SK-N-SH (cell line): ENCODE measurements at regions not wholly inside any gene's neighbourhood (a gene's known extent, or its start where the extent isn't known, plus 50 kb on each side); places are given as distances from the start of the nearest gene placed in this dataset.

Source experiments
- CTCF ChIA-PET: fragments of 300-600, 350-600 bp; formaldehyde crosslinking; extraction: SDS; loops from one replicate; lab custom pipeline; 2021; lab: Yijun Ruan, JAX
- POLR2A ChIA-PET: fragments of 350-600 bp; sonication (Branson Sonifier 250); formaldehyde crosslinking; extraction: SDS; loops from one replicate; lab custom pipeline; 2020; ENCODE audit warnings: antibody characterized with exemption, inconsistent platforms; lab: Yijun Ruan, JAX
- DNase-seq: peaks from one replicate; pipeline ENCODE4 v3.0.0; 2012
- H2AFZ ChIP-seq: fragments of 200-600 bp; sonication (generic); 2 replicates; pipeline ENCODE4 v1.8.1; 2016; ENCODE audit warnings: antibody characterized with exemption, mild to moderate bottlenecking, low read depth
- H3F3A ChIP-seq: fragments of 200-600 bp; sonication (generic); replicated peaks from 2 replicates; pipeline ENCODE3; 2016; ENCODE audit warnings: antibody characterized with exemption, mild to moderate bottlenecking; ENCODE audit not compliant: insufficient read depth
- H3K27ac ChIP-seq, 2 experiments: fragments of 200-500 bp in 1 of 2; fragments of 200-600 bp in 1 of 2; sonication (Bioruptor generic) in 1 of 2; sonication (generic), shearing (Covaris generic) in 1 of 2; 2 replicates each; pipeline versions ENCODE4 v1.5.1 to v1.6.1; 2014 to 2016; ENCODE audit warnings: low read depth in 2 of 2, inconsistent platforms in 1 of 2, low read length in 1 of 2, mild to moderate bottlenecking in 1 of 2, mixed read lengths in 1 of 2
- H3K27me3 ChIP-seq: fragments of 200-600 bp; sonication (generic), shearing (Covaris generic); 2 replicates; pipeline ENCODE4 v1.6.1; 2016; ENCODE audit warnings: mixed run types; ENCODE audit not compliant: insufficient read depth
- H3K36me3 ChIP-seq, 2 experiments: fragments of 200-500 bp in 1 of 2; fragments of 200-600 bp in 1 of 2; sonication (Bioruptor generic) in 1 of 2; sonication (generic) in 1 of 2; replicated peaks in 1 of 2; 2 replicates each; pipeline versions ENCODE3 to v1.5.1; 2014 to 2016; ENCODE audit warnings: low read length in 1 of 2, mild to moderate bottlenecking in 1 of 2; ENCODE audit not compliant: insufficient read depth in 2 of 2, control insufficient read depth in 1 of 2
- H3K4me1 ChIP-seq, 2 experiments: fragments of 200-500 bp in 1 of 2; fragments of 200-600 bp in 1 of 2; sonication (Bioruptor generic) in 1 of 2; sonication (generic), shearing (Covaris generic) in 1 of 2; 2 replicates each; pipeline versions ENCODE4 v1.5.1 to v1.6.1; 2014 to 2016; ENCODE audit warnings: low read depth in 1 of 2, low read length in 1 of 2, mixed run types in 1 of 2; ENCODE audit not compliant: insufficient read depth in 2 of 2, control insufficient read depth in 1 of 2
- H3K4me2 ChIP-seq: fragments of 200-600 bp; sonication (generic), shearing (Covaris generic); 2 replicates; pipeline ENCODE4 v1.6.1; 2017; ENCODE audit warnings: mixed run types
- H3K4me3 ChIP-seq, 2 experiments: fragments of 200-500 bp in 1 of 2; fragments of 200-600 bp in 1 of 2; sonication (Bioruptor generic) in 1 of 2; sonication (generic), shearing (Covaris generic) in 1 of 2; 2 replicates each; pipeline versions ENCODE4 v1.5.1 to v1.8.1; 2014 to 2016; ENCODE audit warnings: low read depth in 2 of 2, inconsistent platforms in 1 of 2, low read length in 1 of 2, mild to moderate bottlenecking in 1 of 2, mixed read lengths in 1 of 2, moderate library complexity in 1 of 2
- H3K79me2 ChIP-seq: fragments of 200-600 bp; sonication (generic); 2 replicates; pipeline ENCODE4 v1.8.1; 2017; ENCODE audit warnings: mild to moderate bottlenecking; ENCODE audit not compliant: insufficient read depth
- H3K9ac ChIP-seq: fragments of 200-600 bp; sonication (generic); 2 replicates; pipeline ENCODE4 v1.6.1; 2017; ENCODE audit warnings: mixed run types
- H3K9me2 ChIP-seq: fragments of 200-600 bp; sonication (generic); 2 replicates; pipeline ENCODE4 v1.6.1; 2017; ENCODE audit warnings: mixed run types
- H3K9me3 ChIP-seq: fragments of 200-600 bp; sonication (generic); 2 replicates; pipeline ENCODE4 v1.6.1; 2017; ENCODE audit warnings: mixed run types, mild to moderate bottlenecking, moderate library complexity
- H4K20me1 ChIP-seq: fragments of 200-600 bp; sonication (generic); 2 replicates; pipeline ENCODE4 v1.6.1; 2017; ENCODE audit warnings: mild to moderate bottlenecking, mixed run types; ENCODE audit not compliant: insufficient read depth
- CHD2 ChIP-seq: fragments of 150-350 bp; IDR thresholded peaks from 2 replicates; pipeline ENCODE4 v1.6.1; 2018; ENCODE audit warnings: low read length; ENCODE audit not compliant: partially characterized antibody
- EP300 ChIP-seq, 2 experiments: IDR thresholded peaks; 2 replicates each; pipeline versions ENCODE4 v1.4.0 to v1.6.1; 2012; ENCODE audit warnings: borderline replicate concordance in 1 of 2, low read depth in 1 of 2, low read length in 1 of 2
- FOXM1 ChIP-seq: IDR thresholded peaks from 2 replicates; pipeline ENCODE4 v1.4.0; 2012; ENCODE audit warnings: low read depth, mild to moderate bottlenecking
- GABPA ChIP-seq: IDR thresholded peaks from 2 replicates; pipeline ENCODE4 v1.4.0; 2012; ENCODE audit warnings: low read depth, mild to moderate bottlenecking
- IRF3 ChIP-seq: fragments of 150-350 bp; IDR thresholded peaks from 2 replicates; pipeline ENCODE4 v1.6.1; 2016; ENCODE audit warnings: mild to moderate bottlenecking, low read depth, low read length
- JUND ChIP-seq: IDR thresholded peaks from 2 replicates; pipeline ENCODE4 v1.4.0; 2012
- MAX ChIP-seq: IDR thresholded peaks from 2 replicates; pipeline ENCODE4 v1.4.0; 2012; ENCODE audit warnings: low read depth
- MXI1 ChIP-seq: IDR thresholded peaks from 2 replicates; pipeline ENCODE4 v1.6.1; 2012; ENCODE audit warnings: mild to moderate bottlenecking, low read depth, low read length, improper control_type of control experiment
- NRF1 ChIP-seq: IDR thresholded peaks from 2 replicates; pipeline ENCODE4 v1.6.1; 2012; ENCODE audit warnings: low read depth, mild to moderate bottlenecking, low read length
- RAD21 ChIP-seq: IDR thresholded peaks from 2 replicates; pipeline ENCODE4 v1.6.1; 2012; ENCODE audit warnings: mild to moderate bottlenecking, low read length
- RFX5 ChIP-seq: IDR thresholded peaks from 2 replicates; pipeline ENCODE4 v1.6.1; 2012; ENCODE audit warnings: mild to moderate bottlenecking, improper control_type of control experiment, low read length
- RXRA ChIP-seq: IDR thresholded peaks from 2 replicates; pipeline ENCODE4 v1.4.0; 2012; ENCODE audit warnings: low read depth, mild to moderate bottlenecking, borderline replicate concordance
- SIN3A ChIP-seq: IDR thresholded peaks from 2 replicates; pipeline ENCODE4 v1.6.1; 2012; ENCODE audit warnings: low read depth, mild to moderate bottlenecking, low read length, moderate library complexity, borderline replicate concordance
- TAF1 ChIP-seq: IDR thresholded peaks from 2 replicates; pipeline ENCODE4 v1.6.1; 2012; ENCODE audit warnings: low read depth, mild to moderate bottlenecking, low read length, moderate library complexity, borderline replicate concordance
- TEAD4 ChIP-seq: IDR thresholded peaks from 2 replicates; pipeline ENCODE4 v1.4.0; 2012; ENCODE audit warnings: mild to moderate bottlenecking, borderline replicate concordance; ENCODE audit not compliant: insufficient read depth
- USF1 ChIP-seq: IDR thresholded peaks from 2 replicates; pipeline ENCODE4 v1.4.0; 2012; ENCODE audit warnings: low read depth, borderline replicate concordance
- YY1 ChIP-seq: IDR thresholded peaks from 2 replicates; pipeline ENCODE4 v1.4.0; 2012; ENCODE audit warnings: low read depth, mild to moderate bottlenecking
- ZBTB33 ChIP-seq: IDR thresholded peaks from 2 replicates; pipeline ENCODE4 v1.4.0; 2012; ENCODE audit warnings: low read depth, borderline replicate concordance
- whole genome bisulfite sequencing: methylation state at CpG from one replicate; pipeline ENCODE4 v1.1.6; 2017; ENCODE audit warnings: low lambda C conversion rate; 5-methylcytosine and 5-hydroxymethylcytosine counted together

- H3F3A ChIP-seq: no peaks in the 10 kb centered on the region
- H3K9me3 ChIP-seq: no peaks in the 10 kb centered on the region
- no peaks in the 10 kb centered on the region for H3K9me2 ChIP-seq
- TF ChIP-seq EP300 (IDR thresholded peaks at IDR 0.05; ENCODE audit: borderline replicate concordance in 1 of 2, low read depth in 1 of 2, low read length in 1 of 2) (no peak), SIN3A (no peak), MXI1 (no peak), JUND (no peak), TAF1 (no peak), NRF1 (no peak), YY1 (no peak), RFX5 (no peak), GABPA (no peak), ZBTB33 (no peak), CHD2 (no peak), RAD21 (no peak)
- no peak overlapping the region for H3K4me3 ChIP-seq
- DNase-seq: no peak
- H3K27me3 ChIP-seq: peaks cover 4% of the 10 kb centered on the region; the same call in 1 of the 2 replicates
- 0 out of 2 replicates have a peak, but pooled peaks cover 3% of the 10 kb centered on the region for H4K20me1 ChIP-seq
- ChIA-PET POLR2A (no interaction called here), CTCF (no interaction called here)
- H2AFZ ChIP-seq: no peak overlapping the region
- H3K27ac ChIP-seq: no peak overlapping the region
- no peaks in the 10 kb centered on the region for H3K4me1 ChIP-seq
- no peak overlapping the region for H3K9ac ChIP-seq
- 0% methylated on average over 2 of the region's 2 CpGs for WGBS
- H3K4me2 ChIP-seq: no peak overlapping the region
- no peaks in the 10 kb centered on the region for H3K36me3 ChIP-seq
- H3K79me2 ChIP-seq: no peaks in the 10 kb centered on the region
These were observed 137.8 kb upstream of the IL1RAPL2 start for GRCh38 chrX:104428231-104428630.

GRCh38 chrX:104427693-104428092 is 138.3 kb upstream of the IL1RAPL2 start:
- 14% methylated on average over 3 of the region's 3 CpGs for WGBS
- ChIA-PET POLR2A (no interaction called here), CTCF (no interaction called here)
- no peak overlapping the region for H3K9ac ChIP-seq
- 0 out of 2 replicates have a peak, but pooled peaks cover 3% of the 10 kb centered on the region for H4K20me1 ChIP-seq
- H3K4me1 ChIP-seq: no peaks in the 10 kb centered on the region
- H3K27me3 ChIP-seq: peaks cover 4% of the 10 kb centered on the region; the same call in 1 of the 2 replicates
- no peak overlapping the region for H3K4me2 ChIP-seq
- no peak overlapping the region for H2AFZ ChIP-seq
- no peak for DNase-seq
- H3F3A ChIP-seq: no peaks in the 10 kb centered on the region
- no peaks in the 10 kb centered on the region for H3K9me3 ChIP-seq
- H3K79me2 ChIP-seq: no peaks in the 10 kb centered on the region
- no peaks in the 10 kb centered on the region for H3K9me2 ChIP-seq
- H3K36me3 ChIP-seq: no peaks in the 10 kb centered on the region
- H3K27ac ChIP-seq: no peak overlapping the region
- no peak overlapping the region for H3K4me3 ChIP-seq
- TF ChIP-seq SIN3A (no peak), ZBTB33 (no peak), JUND (no peak), MAX (no peak), MXI1 (no peak), NRF1 (no peak), CHD2 (no peak), FOXM1 (no peak), USF1 (no peak), TAF1 (no peak), TEAD4 (no peak), IRF3 (no peak), RXRA (no peak)
